ENCODE measurements at regions not wholly inside any gene's neighbourhood (a gene's known extent, or its start where the extent isn't known, plus 50 kb on each side); places are given as distances from the start of the nearest gene placed in this dataset.

GRCh38 chr13:79227418-79227817 lies 178.6 kb downstream of the RBM26 start:
- TF ChIP-seq POLR2A (IDR thresholded peaks at IDR 0.05; ENCODE audit: control extremely low read depth in 1 of 2, low read depth in 2 of 2, low read length in 2 of 2), result no peak
- TF ChIP-seq RFX5 (IDR thresholded peaks at IDR 0.05; ENCODE audit: borderline replicate concordance, low read depth, low read length), result no peak
- no peak for TF ChIP-seq ASH2L (IDR thresholded peaks at IDR 0.05; ENCODE audit: low read length)
- TF ChIP-seq, protein P1, sequence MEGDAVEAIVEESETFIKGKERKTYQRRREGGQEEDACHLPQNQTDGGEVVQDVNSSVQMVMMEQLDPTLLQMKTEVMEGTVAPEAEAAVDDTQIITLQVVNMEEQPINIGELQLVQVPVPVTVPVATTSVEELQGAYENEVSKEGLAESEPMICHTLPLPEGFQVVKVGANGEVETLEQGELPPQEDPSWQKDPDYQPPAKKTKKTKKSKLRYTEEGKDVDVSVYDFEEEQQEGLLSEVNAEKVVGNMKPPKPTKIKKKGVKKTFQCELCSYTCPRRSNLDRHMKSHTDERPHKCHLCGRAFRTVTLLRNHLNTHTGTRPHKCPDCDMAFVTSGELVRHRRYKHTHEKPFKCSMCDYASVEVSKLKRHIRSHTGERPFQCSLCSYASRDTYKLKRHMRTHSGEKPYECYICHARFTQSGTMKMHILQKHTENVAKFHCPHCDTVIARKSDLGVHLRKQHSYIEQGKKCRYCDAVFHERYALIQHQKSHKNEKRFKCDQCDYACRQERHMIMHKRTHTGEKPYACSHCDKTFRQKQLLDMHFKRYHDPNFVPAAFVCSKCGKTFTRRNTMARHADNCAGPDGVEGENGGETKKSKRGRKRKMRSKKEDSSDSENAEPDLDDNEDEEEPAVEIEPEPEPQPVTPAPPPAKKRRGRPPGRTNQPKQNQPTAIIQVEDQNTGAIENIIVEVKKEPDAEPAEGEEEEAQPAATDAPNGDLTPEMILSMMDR (IDR thresholded peaks at IDR 0.05; ENCODE audit: control extremely low read depth in 1 of 3, insufficient read depth in 1 of 3, low read depth in 1 of 3, low read length in 3 of 3), result no peak
- TF ChIP-seq RAD21 (IDR thresholded peaks at IDR 0.05 in 1 of 2, conservative IDR thresholded peaks at IDR 0.05 in 1 of 2; ENCODE audit: low read depth in 2 of 2, low read length in 2 of 2), result no peak

Data from H1 (cell line).